Neutrophil (primary cell): ENCODE measurements at regions not wholly inside any gene's neighbourhood (a gene's known extent, or its start where the extent isn't known, plus 50 kb on each side); places are given as distances from the start of the nearest gene placed in this dataset.

Experiments used
- H3K27ac ChIP-seq: fragments of 200-600 bp; sonication (generic); 2 replicates; pipeline ENCODE4 v1.5.1; 2016; ENCODE audit warnings: mild to moderate bottlenecking, moderate library complexity
- H3K27me3 ChIP-seq: fragments of 200-600 bp; sonication (generic); 2 replicates; pipeline ENCODE4 v1.6.0; 2016; ENCODE audit warnings: mild to moderate bottlenecking
- H3K36me3 ChIP-seq: fragments of 200-600 bp; sonication (generic); 2 replicates; pipeline ENCODE4 v1.5.1; 2017
- H3K4me1 ChIP-seq, 2 experiments: fragments of 200-600 bp in 1 of 2; sonication (generic) in 1 of 2; 1 replicate in 1 of 2; 2 replicates in 1 of 2; pipeline versions ENCODE4 v1.5.1 to v1.6.1; 2013 to 2016; ENCODE audit warnings: low read depth in 1 of 2, low read length in 1 of 2, mild to moderate bottlenecking in 1 of 2, moderate library complexity in 1 of 2; ENCODE audit not compliant: control insufficient read depth in 1 of 2, insufficient read depth in 1 of 2
- H3K4me3 ChIP-seq, 2 experiments: fragments of 200-600 bp in 1 of 2; sonication (generic) in 1 of 2; 1 replicate in 1 of 2; 2 replicates in 1 of 2; pipeline ENCODE4 v1.5.1; 2013 to 2016; ENCODE audit warnings: low read depth in 1 of 2, low read length in 1 of 2, mild to moderate bottlenecking in 1 of 2, moderate library complexity in 1 of 2
- H3K9me3 ChIP-seq: fragments of 200-600 bp; sonication (generic); 2 replicates; pipeline ENCODE4 v1.5.1; 2016
- TF ChIP-seq, protein P1 (sequence below): fragments of 200-600 bp; sonication (generic); IDR thresholded peaks from 2 replicates; pipeline ENCODE4 v1.5.1; 2016; ENCODE audit warnings: antibody characterized with exemption

DNA sequence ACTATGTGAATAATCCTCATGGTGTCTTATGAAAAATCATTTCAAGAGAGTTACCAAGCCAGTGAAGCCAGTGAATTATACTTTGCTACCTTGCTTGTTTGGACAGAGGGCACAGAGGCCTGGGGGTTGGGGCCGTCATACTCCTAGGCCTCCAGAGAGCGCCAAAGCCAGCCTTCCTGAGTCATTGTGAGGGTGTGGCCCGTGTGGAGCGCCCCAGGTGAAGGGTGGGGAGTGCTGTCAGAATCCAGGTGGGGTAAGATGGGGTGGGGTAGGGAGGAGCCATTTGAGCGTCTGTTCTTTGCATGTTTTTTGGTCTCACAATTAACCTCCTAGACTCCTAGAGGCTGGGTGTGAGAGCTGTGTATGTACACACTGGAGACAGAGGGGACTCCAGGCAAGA, 71.1 kb downstream of the PERP start:
- H3K27ac ChIP-seq = no peak overlapping the region
- no peaks in the 10 kb centered on the region for H3K27me3 ChIP-seq
- no peak overlapping the region for H3K4me3 ChIP-seq
- TF ChIP-seq, protein P1, sequence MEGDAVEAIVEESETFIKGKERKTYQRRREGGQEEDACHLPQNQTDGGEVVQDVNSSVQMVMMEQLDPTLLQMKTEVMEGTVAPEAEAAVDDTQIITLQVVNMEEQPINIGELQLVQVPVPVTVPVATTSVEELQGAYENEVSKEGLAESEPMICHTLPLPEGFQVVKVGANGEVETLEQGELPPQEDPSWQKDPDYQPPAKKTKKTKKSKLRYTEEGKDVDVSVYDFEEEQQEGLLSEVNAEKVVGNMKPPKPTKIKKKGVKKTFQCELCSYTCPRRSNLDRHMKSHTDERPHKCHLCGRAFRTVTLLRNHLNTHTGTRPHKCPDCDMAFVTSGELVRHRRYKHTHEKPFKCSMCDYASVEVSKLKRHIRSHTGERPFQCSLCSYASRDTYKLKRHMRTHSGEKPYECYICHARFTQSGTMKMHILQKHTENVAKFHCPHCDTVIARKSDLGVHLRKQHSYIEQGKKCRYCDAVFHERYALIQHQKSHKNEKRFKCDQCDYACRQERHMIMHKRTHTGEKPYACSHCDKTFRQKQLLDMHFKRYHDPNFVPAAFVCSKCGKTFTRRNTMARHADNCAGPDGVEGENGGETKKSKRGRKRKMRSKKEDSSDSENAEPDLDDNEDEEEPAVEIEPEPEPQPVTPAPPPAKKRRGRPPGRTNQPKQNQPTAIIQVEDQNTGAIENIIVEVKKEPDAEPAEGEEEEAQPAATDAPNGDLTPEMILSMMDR = no peak
- H3K36me3 ChIP-seq = no peaks in the 10 kb centered on the region
- no peaks in the 10 kb centered on the region for H3K4me1 ChIP-seq
- H3K9me3 ChIP-seq = no peaks in the 10 kb centered on the region

DNA sequence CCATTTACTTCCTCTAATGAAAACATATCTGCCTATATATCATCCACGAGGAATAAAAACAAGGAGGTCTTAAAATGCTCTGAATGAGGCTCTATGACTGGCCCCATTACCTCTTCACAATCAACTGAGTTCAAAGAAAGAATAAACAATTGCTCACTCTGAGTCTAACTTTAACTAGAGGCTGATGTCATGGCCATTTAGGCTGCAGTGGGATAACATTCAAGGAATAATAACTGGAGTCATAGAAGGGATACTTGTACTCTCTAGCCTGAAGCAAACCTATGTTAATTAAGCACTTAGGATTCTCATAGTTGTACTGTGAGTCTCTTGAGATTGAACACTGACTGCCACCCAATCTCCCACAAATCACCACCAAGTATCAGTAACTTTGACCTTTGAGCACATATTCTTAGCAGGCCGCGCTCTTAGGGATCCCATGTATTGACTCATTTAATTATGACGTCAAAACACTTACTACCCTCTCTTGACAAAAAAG, 70.2 kb downstream of the PERP start:
- H3K4me3 ChIP-seq = no peak overlapping the region
- no peaks in the 10 kb centered on the region for H3K27me3 ChIP-seq
- no peaks in the 10 kb centered on the region for H3K36me3 ChIP-seq
- H3K27ac ChIP-seq = no peak overlapping the region
- H3K9me3 ChIP-seq = no peaks in the 10 kb centered on the region
- TF ChIP-seq, protein P1 = no peak
- no peaks in the 10 kb centered on the region for H3K4me1 ChIP-seq

GRCh38 chr6:138038142-138038870, 68.9 kb downstream of the PERP start:
- TF ChIP-seq, protein P1 = no peak

More at GRCh38 chr6:138038142-138038870, 68.9 kb downstream of the PERP start:
- no peak overlapping the region for H3K4me3 ChIP-seq
- no peaks in the 10 kb centered on the region for H3K36me3 ChIP-seq
- H3K27ac ChIP-seq = no peak overlapping the region
- no peaks in the 10 kb centered on the region for H3K27me3 ChIP-seq
- no peaks in the 10 kb centered on the region for H3K9me3 ChIP-seq
- no peaks in the 10 kb centered on the region for H3K4me1 ChIP-seq
